GM08714 (cell line): ENCODE measurements at regions not wholly inside any gene's neighbourhood (a gene's known extent, or its start where the extent isn't known, plus 50 kb on each side); places are given as distances from the start of the nearest gene placed in this dataset.
"Not testable (repeated sequence)": the region's sequence is repeated elsewhere in the genome, so short reads cannot be mapped to it uniquely, and the experiment has no call there.

ENCODE experiments used
- H3K4me3 ChIP-seq: fragments of 200-500 bp; sonication (Bioruptor generic); 2 replicates; pipeline ENCODE4 v1.5.1; 2014; ENCODE audit warnings: mild to moderate bottlenecking, low read length, inconsistent platforms
- ZNF274 ChIP-seq: IDR thresholded peaks from 2 replicates; pipeline ENCODE4 v1.6.1; 2012; ENCODE audit warnings: mild to moderate bottlenecking, low read depth, low read length

- no peak for TF ChIP-seq ZNF274
- no peak overlapping the region for H3K4me3 ChIP-seq
Observed at GRCh38 chr11:80955588-80955987, 1514.8 kb upstream of the TENM4 start.

GRCh38 chr11:80948781-80949180, 1508.0 kb upstream of the TENM4 start:
- TF ChIP-seq ZNF274: no peak
- H3K4me3 ChIP-seq: no peak overlapping the region

GRCh38 chr11:80944758-80945157, 1503.9 kb upstream of the TENM4 start:
- no peak for TF ChIP-seq ZNF274
- H3K4me3 ChIP-seq: no peak overlapping the region

- no peak overlapping the region for H3K4me3 ChIP-seq
- no peak for TF ChIP-seq ZNF274
Observed at GRCh38 chr11:80943226-80943625, 1502.4 kb upstream of the TENM4 start.

- no peak for TF ChIP-seq ZNF274
Observed at GRCh38 chr11:80937842-80938241, 1497.0 kb upstream of the TENM4 start.

GRCh38 chr11:80930038-80930437, 1489.2 kb upstream of the TENM4 start:
- H3K4me3 ChIP-seq: no peak overlapping the region
- no peak for TF ChIP-seq ZNF274

More at GRCh38 chr11:80937842-80938241, 1497.0 kb upstream of the TENM4 start:
- no peak overlapping the region for H3K4me3 ChIP-seq

GRCh38 chr11:80929031-80929805, 1488.4 kb upstream of the TENM4 start:
- no peak overlapping the region for H3K4me3 ChIP-seq
- no peak for TF ChIP-seq ZNF274

- TF ChIP-seq ZNF274: no peak
- no peak overlapping the region for H3K4me3 ChIP-seq
Observed at GRCh38 chr11:80925321-80925720, 1484.5 kb upstream of the TENM4 start.

- H3K4me3 ChIP-seq: not testable (repeated sequence)
Observed at GRCh38 chr11:80921310-80921709, 1480.5 kb upstream of the TENM4 start.

- TF ChIP-seq ZNF274: no peak
- H3K4me3 ChIP-seq: no peak overlapping the region
Observed at GRCh38 chr11:80916173-80916798, 1475.5 kb upstream of the TENM4 start.

- H3K4me3 ChIP-seq: no peak overlapping the region
- no peak for TF ChIP-seq ZNF274
Observed at GRCh38 chr11:80914311-80914710, 1473.5 kb upstream of the TENM4 start.

- H3K4me3 ChIP-seq: no peak overlapping the region
- TF ChIP-seq ZNF274: no peak
Observed at GRCh38 chr11:80911666-80912065, 1470.8 kb upstream of the TENM4 start.

- TF ChIP-seq ZNF274: no peak
- no peak overlapping the region for H3K4me3 ChIP-seq
Observed at GRCh38 chr11:80900265-80900664, 1459.4 kb upstream of the TENM4 start.

GRCh38 chr11:80899381-80899780, 1458.6 kb upstream of the TENM4 start:
- H3K4me3 ChIP-seq: no peak overlapping the region
- TF ChIP-seq ZNF274: no peak

GRCh38 chr11:80898910-80899309, 1458.1 kb upstream of the TENM4 start:
- H3K4me3 ChIP-seq: no peak overlapping the region
- TF ChIP-seq ZNF274: no peak
